HepG2 (cell line): ENCODE measurements at regions not wholly inside any gene's neighbourhood (a gene's known extent, or its start where the extent isn't known, plus 50 kb on each side); places are given as distances from the start of the nearest gene placed in this dataset.

Source experiments
- HMGA1 ChIP-seq: sonication (generic); formaldehyde crosslinking; conservative IDR thresholded peaks from 2 replicates; pipeline ENCODE4 v1.4.0; 2020; ENCODE audit warnings: missing genetic modification reagents
- HNF4A ChIP-seq: sonication (generic); formaldehyde crosslinking; IDR thresholded peaks from 2 replicates; pipeline ENCODE4 v1.4.0; 2020; ENCODE audit warnings: missing genetic modification reagents
- PCBP1 ChIP-seq: fragments of 200-400 bp; formaldehyde crosslinking; IDR thresholded peaks from 2 replicates; pipeline ENCODE4 v1.6.1; 2017; ENCODE audit warnings: mild to moderate bottlenecking, low read depth, low read length, borderline replicate concordance
- SMAD3 ChIP-seq: sonication (generic); formaldehyde crosslinking; IDR thresholded peaks from 2 replicates; pipeline ENCODE4 v1.4.0; 2020; ENCODE audit warnings: missing genetic modification reagents
- SPEN ChIP-seq: sonication (generic); formaldehyde crosslinking; IDR thresholded peaks from 2 replicates; pipeline ENCODE4 v1.5.1; 2020; ENCODE audit warnings: low read depth, mild to moderate bottlenecking, missing genetic modification reagents
- SRSF4 ChIP-seq: fragments of 200-400 bp; formaldehyde crosslinking; IDR thresholded peaks from one replicate; pipeline ENCODE4 v1.6.1; 2018; ENCODE audit warnings: mild to moderate bottlenecking, low read depth, low read length, moderate library complexity; ENCODE audit not compliant: poor library complexity, severe bottlenecking
- ZNF234 ChIP-seq: sonication (generic); formaldehyde crosslinking; conservative IDR thresholded peaks from 2 replicates; pipeline ENCODE4 v1.5.1; 2020; ENCODE audit warnings: mild to moderate bottlenecking, missing genetic modification reagents
- ZNF264 ChIP-seq: sonication (generic); formaldehyde crosslinking; IDR thresholded peaks from 2 replicates; pipeline ENCODE4 v1.4.0; 2020; ENCODE audit warnings: missing genetic modification reagents
- ZNF558 ChIP-seq: sonication (generic); formaldehyde crosslinking; IDR thresholded peaks from 2 replicates; pipeline ENCODE4 v1.9.0; 2022; ENCODE audit warnings: mild to moderate bottlenecking, missing genetic modification reagents, borderline replicate concordance
- ZNF747 ChIP-seq: sonication (generic); formaldehyde crosslinking; IDR thresholded peaks from 2 replicates; pipeline ENCODE4 v1.8.1; 2023; ENCODE audit warnings: missing genetic modification reagents, mild to moderate bottlenecking, borderline replicate concordance
- TF ChIP-seq, protein P1 (sequence below): sonication (generic); formaldehyde crosslinking; IDR thresholded peaks from 2 replicates; pipeline ENCODE4 v1.4.0; 2020; ENCODE audit warnings: mild to moderate bottlenecking, missing genetic modification reagents
- TF ChIP-seq, protein P2 (sequence below): sonication (generic); formaldehyde crosslinking; IDR thresholded peaks from 2 replicates; pipeline ENCODE4 v1.9.0; 2021; ENCODE audit warnings: missing genetic modification reagents, mild to moderate bottlenecking, borderline replicate concordance
- TF ChIP-seq, protein P3 (sequence below): IDR thresholded peaks from 2 replicates; pipeline ENCODE4 v1.6.1; 2016; ENCODE audit warnings: missing biosample characterization, missing genetic modification reagents, low read depth
- TF ChIP-seq, protein P4 (sequence below): sonication (generic); formaldehyde crosslinking; conservative IDR thresholded peaks from 2 replicates; pipeline ENCODE4 v1.8.0; 2022; ENCODE audit warnings: missing genetic modification reagents

DNA sequence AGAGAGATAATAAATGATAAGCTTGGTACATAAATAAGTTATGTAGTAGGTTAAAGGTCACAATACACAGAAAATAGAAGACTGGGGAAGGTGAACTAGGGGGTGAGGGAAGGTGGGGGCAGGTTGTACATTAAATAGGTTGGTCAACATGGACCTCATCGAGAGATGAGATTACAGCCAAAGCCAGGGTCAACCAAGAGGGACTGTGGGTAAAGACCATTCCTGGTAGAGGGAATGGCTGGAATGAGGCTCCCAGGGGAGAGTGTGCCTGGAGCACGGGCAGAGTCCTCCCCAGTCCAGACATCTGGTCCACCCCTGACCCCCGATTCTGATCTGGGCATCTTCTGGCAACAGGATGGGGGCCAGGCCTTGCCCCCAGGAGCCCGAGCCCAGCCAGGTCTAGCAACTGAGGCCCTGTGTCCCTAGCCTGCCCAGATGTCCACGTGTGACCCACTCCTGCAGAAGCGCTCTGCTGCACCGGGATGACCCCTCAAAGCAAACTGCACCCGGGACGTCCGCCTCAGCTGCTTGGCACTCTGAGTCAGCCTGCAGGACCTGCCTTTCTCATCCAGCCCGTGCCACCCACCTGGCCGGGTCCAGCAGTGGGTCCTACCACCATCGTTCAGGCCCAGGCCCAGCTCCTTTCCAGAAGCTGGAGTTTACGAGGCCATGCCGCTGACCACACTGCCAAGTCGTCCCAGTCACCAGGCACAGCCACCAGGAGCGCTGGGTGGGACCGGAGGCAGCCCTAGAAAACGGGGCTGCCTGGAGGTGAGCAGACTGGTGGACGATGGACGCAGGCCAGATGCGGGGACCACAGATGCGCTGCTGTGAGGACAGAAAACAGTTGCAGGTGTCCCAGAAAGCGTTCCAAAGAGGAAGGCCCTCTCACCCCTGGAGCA is 56.2 kb upstream of the ID2 start (continued):
- TF ChIP-seq, protein P1, sequence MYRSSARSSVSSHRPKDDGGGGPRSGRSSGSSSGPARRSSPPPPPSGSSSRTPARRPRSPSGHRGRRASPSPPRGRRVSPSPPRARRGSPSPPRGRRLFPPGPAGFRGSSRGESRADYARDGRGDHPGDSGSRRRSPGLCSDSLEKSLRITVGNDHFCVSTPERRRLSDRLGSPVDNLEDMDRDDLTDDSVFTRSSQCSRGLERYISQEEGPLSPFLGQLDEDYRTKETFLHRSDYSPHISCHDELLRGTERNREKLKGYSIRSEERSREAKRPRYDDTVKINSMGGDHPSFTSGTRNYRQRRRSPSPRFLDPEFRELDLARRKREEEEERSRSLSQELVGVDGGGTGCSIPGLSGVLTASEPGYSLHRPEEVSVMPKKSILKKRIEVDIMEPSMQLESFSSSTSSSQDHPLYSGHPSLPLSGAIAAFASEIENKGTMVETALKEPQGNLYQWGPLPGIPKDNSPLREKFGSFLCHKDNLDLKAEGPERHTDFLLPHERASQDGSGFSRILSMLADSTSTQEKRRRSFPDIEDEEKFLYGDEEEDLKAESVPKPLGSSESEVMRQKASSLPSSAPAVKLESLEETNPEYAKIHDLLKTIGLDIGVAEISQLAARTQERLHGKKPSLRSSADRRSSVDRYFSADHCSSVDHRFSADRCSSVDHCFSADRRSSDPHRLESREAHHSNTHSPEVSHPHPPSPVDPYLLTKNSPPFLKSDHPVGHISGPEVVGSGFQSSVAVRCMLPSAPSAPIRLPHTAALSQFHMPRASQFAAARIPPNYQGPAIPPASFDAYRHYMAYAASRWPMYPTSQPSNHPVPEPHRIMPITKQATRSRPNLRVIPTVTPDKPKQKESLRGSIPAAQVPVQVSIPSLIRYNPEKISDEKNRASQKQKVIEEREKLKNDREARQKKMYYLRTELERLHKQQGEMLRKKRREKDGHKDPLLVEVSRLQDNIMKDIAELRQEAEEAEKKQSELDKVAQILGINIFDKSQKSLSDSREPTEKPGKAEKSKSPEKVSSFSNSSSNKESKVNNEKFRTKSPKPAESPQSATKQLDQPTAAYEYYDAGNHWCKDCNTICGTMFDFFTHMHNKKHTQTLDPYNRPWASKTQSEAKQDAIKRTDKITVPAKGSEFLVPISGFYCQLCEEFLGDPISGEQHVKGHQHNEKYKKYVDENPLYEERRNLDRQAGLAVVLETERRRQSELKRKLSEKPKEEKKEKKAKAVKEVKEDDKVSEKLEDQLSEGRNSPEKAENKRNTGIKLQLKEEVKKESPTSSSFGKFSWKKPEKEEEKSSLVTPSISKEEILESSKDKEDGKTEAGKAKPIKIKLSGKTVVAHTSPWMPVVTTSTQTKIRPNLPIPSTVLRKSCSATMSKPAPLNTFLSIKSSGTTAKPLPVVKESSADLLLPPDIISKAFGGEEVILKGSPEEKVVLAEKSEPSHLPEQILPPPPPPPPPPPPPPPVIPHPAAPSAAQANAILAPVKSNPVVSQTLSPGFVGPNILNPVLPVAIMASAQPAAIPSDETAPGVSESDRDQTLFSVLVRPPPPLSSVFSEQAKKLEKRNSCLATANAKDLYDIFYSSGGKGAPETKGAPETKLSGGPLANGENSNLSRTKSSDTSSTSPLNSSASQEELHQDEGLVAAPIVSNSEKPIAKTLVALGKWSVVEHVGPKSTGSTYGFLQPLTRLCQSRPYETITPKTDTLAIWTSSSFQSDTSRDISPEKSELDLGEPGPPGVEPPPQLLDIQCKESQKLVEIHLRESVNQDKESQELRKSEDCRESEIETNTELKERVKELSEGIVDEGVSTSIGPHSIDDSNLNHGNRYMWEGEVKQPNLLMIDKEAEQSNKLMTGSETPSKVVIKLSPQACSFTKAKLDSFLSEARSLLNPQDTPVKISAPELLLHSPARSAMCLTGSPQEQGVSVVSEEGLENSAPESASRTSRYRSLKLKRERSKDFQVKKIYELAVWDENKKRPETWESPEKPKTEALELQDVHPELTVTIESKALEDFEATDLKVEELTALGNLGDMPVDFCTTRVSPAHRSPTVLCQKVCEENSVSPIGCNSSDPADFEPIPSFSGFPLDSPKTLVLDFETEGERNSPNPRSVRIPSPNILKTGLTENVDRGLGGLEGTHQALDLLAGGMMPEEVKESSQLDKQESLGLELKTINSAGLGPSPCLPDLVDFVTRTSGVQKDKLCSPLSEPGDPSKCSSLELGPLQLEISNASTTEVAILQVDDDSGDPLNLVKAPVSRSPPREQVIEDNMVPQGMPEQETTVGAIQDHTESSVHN (CRISPR knock-in tag) = 0 out of 2 replicates have a peak, but pooled peaks have one; percentile 47
- TF ChIP-seq HMGA1 (CRISPR knock-in tag) (no peak), SRSF4 (no peak), SPEN (peak; percentile 80), ZNF747 (CRISPR knock-in tag) (0 out of 2 replicates have a peak, but pooled peaks have one; percentile 13), ZNF264 (CRISPR knock-in tag) (no peak), ZNF558 (CRISPR knock-in tag) (peak; percentile 21; the same call in 1 of the 2 replicates), SMAD3 (CRISPR knock-in tag) (peak; percentile 66; the same call in 1 of the 2 replicates), ZNF234 (CRISPR knock-in tag) (0 out of 2 replicates have a peak, but pooled peaks have one; percentile 60), HNF4A (CRISPR knock-in tag) (peak; percentile 93), PCBP1 (0 out of 2 replicates have a peak, but pooled peaks have one; percentile 39)
- TF ChIP-seq, protein P2, sequence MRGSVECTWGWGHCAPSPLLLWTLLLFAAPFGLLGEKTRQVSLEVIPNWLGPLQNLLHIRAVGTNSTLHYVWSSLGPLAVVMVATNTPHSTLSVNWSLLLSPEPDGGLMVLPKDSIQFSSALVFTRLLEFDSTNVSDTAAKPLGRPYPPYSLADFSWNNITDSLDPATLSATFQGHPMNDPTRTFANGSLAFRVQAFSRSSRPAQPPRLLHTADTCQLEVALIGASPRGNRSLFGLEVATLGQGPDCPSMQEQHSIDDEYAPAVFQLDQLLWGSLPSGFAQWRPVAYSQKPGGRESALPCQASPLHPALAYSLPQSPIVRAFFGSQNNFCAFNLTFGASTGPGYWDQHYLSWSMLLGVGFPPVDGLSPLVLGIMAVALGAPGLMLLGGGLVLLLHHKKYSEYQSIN (CRISPR knock-in tag) = no peak
- TF ChIP-seq, protein P3, sequence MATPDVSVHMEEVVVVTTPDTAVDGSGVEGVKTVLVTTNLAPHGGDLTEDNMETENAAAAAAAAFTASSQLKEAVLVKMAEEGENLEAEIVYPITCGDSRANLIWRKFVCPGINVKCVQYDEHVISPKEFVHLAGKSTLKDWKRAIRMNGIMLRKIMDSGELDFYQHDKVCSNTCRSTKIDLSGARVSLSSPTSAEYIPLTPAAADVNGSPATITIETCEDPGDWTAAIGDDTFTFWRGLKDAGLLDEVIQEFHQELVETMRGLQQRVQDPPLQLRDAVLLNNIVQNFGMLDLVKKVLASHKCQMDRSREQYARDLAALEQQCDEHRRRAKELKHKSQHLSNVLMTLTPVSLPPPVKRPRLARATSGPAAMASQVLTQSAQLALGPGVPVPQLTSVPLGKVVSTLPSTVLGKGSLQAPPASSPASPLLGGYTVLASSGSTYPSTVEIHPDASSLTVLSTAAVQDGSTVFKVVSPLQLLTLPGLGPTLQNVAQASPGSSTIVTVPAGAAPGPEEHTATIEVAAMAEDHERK (CRISPR knock-in tag) = no peak
- TF ChIP-seq, protein P4, sequence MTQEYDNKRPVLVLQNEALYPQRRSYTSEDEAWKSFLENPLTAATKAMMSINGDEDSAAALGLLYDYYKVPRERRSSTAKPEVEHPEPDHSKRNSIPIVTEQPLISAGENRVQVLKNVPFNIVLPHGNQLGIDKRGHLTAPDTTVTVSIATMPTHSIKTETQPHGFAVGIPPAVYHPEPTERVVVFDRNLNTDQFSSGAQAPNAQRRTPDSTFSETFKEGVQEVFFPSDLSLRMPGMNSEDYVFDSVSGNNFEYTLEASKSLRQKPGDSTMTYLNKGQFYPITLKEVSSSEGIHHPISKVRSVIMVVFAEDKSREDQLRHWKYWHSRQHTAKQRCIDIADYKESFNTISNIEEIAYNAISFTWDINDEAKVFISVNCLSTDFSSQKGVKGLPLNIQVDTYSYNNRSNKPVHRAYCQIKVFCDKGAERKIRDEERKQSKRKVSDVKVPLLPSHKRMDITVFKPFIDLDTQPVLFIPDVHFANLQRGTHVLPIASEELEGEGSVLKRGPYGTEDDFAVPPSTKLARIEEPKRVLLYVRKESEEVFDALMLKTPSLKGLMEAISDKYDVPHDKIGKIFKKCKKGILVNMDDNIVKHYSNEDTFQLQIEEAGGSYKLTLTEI (CRISPR knock-in tag) = no peak
